Mesenchymal stem cell (in vitro differentiated cells and primary cell): ENCODE measurements at regions not wholly inside any gene's neighbourhood (a gene's known extent, or its start where the extent isn't known, plus 50 kb on each side); places are given as distances from the start of the nearest gene placed in this dataset.
A peak's percentile ranks its signal among the peaks of the same experiment; 100 is the strongest.

ENCODE experiments used
- DNase-seq: peaks from one replicate; pipeline ENCODE4 v3.0.0-alpha.2; 2013
- H2AFZ ChIP-seq: one replicate; pipeline ENCODE4 v1.6.1; 2013; ENCODE audit warnings: low read depth, mild to moderate bottlenecking, control low read depth, inconsistent platforms, low read length, moderate library complexity
- H2AK5ac ChIP-seq: 2 replicates; pipeline ENCODE4 v1.6.1; 2013; ENCODE audit warnings: low read length, moderate library complexity, mild to moderate bottlenecking, inconsistent platforms; ENCODE audit not compliant: severe bottlenecking
- H2BK120ac ChIP-seq: one replicate; pipeline ENCODE4 v1.6.1; 2013; ENCODE audit warnings: low read depth, mild to moderate bottlenecking, inconsistent platforms, low read length, moderate library complexity
- H2BK12ac ChIP-seq, 2 experiments: one replicate each; pipeline ENCODE4 v1.6.1; 2013; ENCODE audit warnings: inconsistent platforms in 2 of 2, low read length in 2 of 2, mild to moderate bottlenecking in 2 of 2, moderate library complexity in 2 of 2, control low read depth in 1 of 2
- H2BK15ac ChIP-seq: one replicate; pipeline ENCODE4 v1.6.1; 2013; ENCODE audit warnings: mild to moderate bottlenecking, low read depth, inconsistent platforms; ENCODE audit not compliant: poor library complexity, severe bottlenecking
- H2BK5ac ChIP-seq: 2 replicates; pipeline ENCODE4 v1.6.1; 2013; ENCODE audit warnings: low read depth, mild to moderate bottlenecking, low read length, control low read depth, inconsistent platforms; ENCODE audit not compliant: poor library complexity, severe bottlenecking
- H3K14ac ChIP-seq, 2 experiments: one replicate each; pipeline ENCODE4 v1.6.1; 2013; ENCODE audit warnings: inconsistent platforms in 2 of 2, low read length in 2 of 2, control low read depth in 1 of 2, mild to moderate bottlenecking in 1 of 2, moderate library complexity in 1 of 2
- H3K18ac ChIP-seq, 2 experiments: one replicate each; pipeline ENCODE4 v1.6.1; 2013; ENCODE audit warnings: inconsistent platforms in 2 of 2, low read length in 2 of 2, control low read depth in 1 of 2, low read depth in 1 of 2, mild to moderate bottlenecking in 1 of 2
- H3K23ac ChIP-seq, 2 experiments: one replicate each; pipeline ENCODE4 v1.6.1; 2013; ENCODE audit warnings: inconsistent platforms in 2 of 2, low read length in 2 of 2, mild to moderate bottlenecking in 2 of 2, moderate library complexity in 2 of 2, control low read depth in 1 of 2
- H3K27ac ChIP-seq: 2 replicates; pipeline ENCODE4 v1.5.1; 2013; ENCODE audit warnings: mild to moderate bottlenecking, moderate library complexity, low read length, control low read depth, inconsistent platforms; ENCODE audit not compliant: poor library complexity, severe bottlenecking
- H3K27me3 ChIP-seq, 2 experiments: 2 replicates each; pipeline versions ENCODE4 v1.6.1 to v1.7.0; 2013; ENCODE audit warnings: low read length in 2 of 2, mild to moderate bottlenecking in 2 of 2, moderate library complexity in 2 of 2, control low read depth in 1 of 2, inconsistent platforms in 1 of 2; ENCODE audit not compliant: control insufficient read depth in 1 of 2, insufficient read depth in 1 of 2
- H3K36me3 ChIP-seq, 2 experiments: 2 replicates each; pipeline versions ENCODE4 v1.6.1 to v1.7.0; 2013; ENCODE audit warnings: low read length in 2 of 2, control low read depth in 1 of 2, inconsistent platforms in 1 of 2, low read depth in 1 of 2, mild to moderate bottlenecking in 1 of 2; ENCODE audit not compliant: insufficient read depth in 2 of 2, control insufficient read depth in 1 of 2
- H3K4ac ChIP-seq, 2 experiments: one replicate each; pipeline ENCODE4 v1.6.1; 2013; ENCODE audit warnings: inconsistent platforms in 2 of 2, low read length in 2 of 2, mild to moderate bottlenecking in 2 of 2, moderate library complexity in 2 of 2, control low read depth in 1 of 2, low read depth in 1 of 2
- H3K4me1 ChIP-seq: 2 replicates; pipeline ENCODE4 v1.6.1; 2013; ENCODE audit warnings: low read depth, low read length, control low read depth; ENCODE audit not compliant: control insufficient read depth, insufficient read depth
- H3K4me2 ChIP-seq: 2 replicates; pipeline ENCODE4 v1.6.1; 2013; ENCODE audit warnings: low read length, mild to moderate bottlenecking, inconsistent platforms; ENCODE audit not compliant: poor library complexity, severe bottlenecking
- H3K4me3 ChIP-seq, 2 experiments: 2 replicates each; pipeline versions ENCODE4 v1.5.1 to v1.7.0; 2013; ENCODE audit warnings: low read length in 2 of 2, mild to moderate bottlenecking in 2 of 2, control low read depth in 1 of 2, low read depth in 1 of 2; ENCODE audit not compliant: insufficient read depth in 1 of 2
- H3K79me1 ChIP-seq: replicated peaks from 2 replicates; pipeline ENCODE4 v1.6.1; 2013; ENCODE audit warnings: mild to moderate bottlenecking, control low read depth, low read length, inconsistent platforms; ENCODE audit not compliant: poor library complexity, severe bottlenecking
- H3K9ac ChIP-seq: 2 replicates; pipeline ENCODE4 v1.7.0; 2013; ENCODE audit warnings: mild to moderate bottlenecking, low read length, moderate library complexity
- H3K9me3 ChIP-seq: 2 replicates; pipeline ENCODE4 v1.7.0; 2013; ENCODE audit warnings: mild to moderate bottlenecking, low read length; ENCODE audit not compliant: control insufficient read depth
- H4K8ac ChIP-seq: one replicate; pipeline ENCODE4 v1.6.1; 2013; ENCODE audit warnings: inconsistent platforms, mild to moderate bottlenecking, low read length, moderate library complexity
- H4K91ac ChIP-seq: one replicate; pipeline ENCODE4 v1.6.1; 2013; ENCODE audit warnings: mild to moderate bottlenecking, low read length, inconsistent platforms
- WGBS: methylation state at CpG from one replicate; pipeline ENCODE4 v1.1.7; 2013; ENCODE audit warnings: mixed read lengths; 5-methylcytosine and 5-hydroxymethylcytosine counted together

DNA sequence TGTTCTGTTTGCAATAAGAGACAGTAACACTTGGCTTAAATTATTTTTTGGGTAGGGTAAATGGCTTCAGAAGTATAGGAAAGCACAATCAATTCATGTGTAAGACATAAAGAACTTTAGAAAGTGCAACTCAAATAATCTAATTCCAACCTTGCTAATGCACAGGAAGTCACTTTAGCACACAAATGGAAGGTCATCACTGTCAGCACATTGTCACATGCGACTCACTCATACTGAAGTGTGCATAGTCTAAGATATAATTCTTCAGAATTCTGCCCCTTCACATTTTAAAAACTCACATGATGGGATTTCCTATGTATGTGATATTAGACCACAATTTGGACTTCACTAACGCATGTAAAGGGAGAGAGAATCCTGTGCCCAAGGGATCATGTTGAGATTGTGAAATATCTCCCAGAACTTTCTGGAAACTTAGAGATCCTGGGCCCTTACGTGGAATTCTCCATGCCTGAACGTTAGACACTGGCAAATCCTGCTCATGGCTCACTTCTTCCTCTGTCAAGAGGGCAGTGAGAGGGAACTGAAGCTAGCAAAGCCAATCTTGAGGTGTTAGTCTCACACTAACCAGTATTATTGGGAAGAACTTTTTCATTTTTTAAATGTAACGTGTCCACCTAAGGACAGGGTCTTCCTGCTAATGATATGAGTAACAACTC lies 403.2 kb upstream of the PTGER4 start:
- Histone ChIP-seq H3K4me2 (no peak overlapping the region), H3K4ac (no peak overlapping the region), H3K4me1 (no peaks in the 10 kb centered on the region), H2BK5ac (no peak overlapping the region), H2BK15ac (no peak overlapping the region), H2BK120ac (no peak overlapping the region), H2AFZ (no peak overlapping the region), H2BK12ac (no peak overlapping the region), H3K9me3 (no peaks in the 10 kb centered on the region), H2AK5ac (no peak overlapping the region), H3K14ac (no peak overlapping the region), H3K27ac (no peak overlapping the region), H3K9ac (no peak overlapping the region), H3K23ac (no peak overlapping the region), H3K79me1 (no peaks in the 10 kb centered on the region), H4K8ac (no peak overlapping the region), H3K36me3 (no peaks in the 10 kb centered on the region), H3K18ac (no peak overlapping the region), H3K4me3 (no peak overlapping the region), H4K91ac (no peak overlapping the region), H3K27me3 (no peaks in the 10 kb centered on the region)
- 92% methylated on average over 5 of the region's 5 CpGs for WGBS
- DNase-seq, result no peak

DNA sequence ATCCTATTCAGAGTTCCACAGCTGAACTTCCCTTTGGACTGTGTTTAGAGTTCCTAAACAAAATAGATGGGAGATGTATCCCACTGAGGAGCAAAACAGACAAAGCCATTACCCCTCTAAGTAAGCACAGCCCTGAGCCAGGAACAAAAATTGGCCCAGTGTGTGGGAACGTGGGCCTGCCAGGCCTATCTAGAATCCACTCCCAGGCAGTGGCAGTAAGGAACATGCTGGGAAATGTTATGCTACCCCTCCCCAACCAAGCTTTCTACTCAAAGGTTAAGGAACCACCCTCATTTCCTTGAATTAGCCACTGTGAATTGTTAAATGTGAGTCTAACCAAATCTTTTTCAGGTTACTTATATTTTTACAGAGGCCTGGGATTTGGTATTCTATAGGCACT lies 405.1 kb upstream of the PTGER4 start:
- H3K23ac ChIP-seq, result no peak overlapping the region
- WGBS, result 58% methylated on average over 1 of the region's 1 CpG
- no peak for DNase-seq
- H3K27ac ChIP-seq, result no peak overlapping the region
- H3K27me3 ChIP-seq, result no peaks in the 10 kb centered on the region
- no peak overlapping the region for H3K14ac ChIP-seq
- no peak overlapping the region for H3K18ac ChIP-seq
- H2BK5ac ChIP-seq, result no peak overlapping the region
- no peak overlapping the region for H2BK12ac ChIP-seq
- H2BK120ac ChIP-seq, result no peak overlapping the region
- H3K4ac ChIP-seq, result no peak overlapping the region
- H4K8ac ChIP-seq, result peak overlapping the region; percentile 79
- no peak overlapping the region for H2AK5ac ChIP-seq
- H3K4me3 ChIP-seq, result no peak overlapping the region
- H3K79me1 ChIP-seq, result no peaks in the 10 kb centered on the region
- no peak overlapping the region for H3K9ac ChIP-seq
- no peak overlapping the region for H2BK15ac ChIP-seq
- no peak overlapping the region for H4K91ac ChIP-seq
- H3K9me3 ChIP-seq, result no peaks in the 10 kb centered on the region
- no peaks in the 10 kb centered on the region for H3K36me3 ChIP-seq
- no peak overlapping the region for H2AFZ ChIP-seq
- no peaks in the 10 kb centered on the region for H3K4me1 ChIP-seq
- H3K4me2 ChIP-seq, result no peak overlapping the region

DNA sequence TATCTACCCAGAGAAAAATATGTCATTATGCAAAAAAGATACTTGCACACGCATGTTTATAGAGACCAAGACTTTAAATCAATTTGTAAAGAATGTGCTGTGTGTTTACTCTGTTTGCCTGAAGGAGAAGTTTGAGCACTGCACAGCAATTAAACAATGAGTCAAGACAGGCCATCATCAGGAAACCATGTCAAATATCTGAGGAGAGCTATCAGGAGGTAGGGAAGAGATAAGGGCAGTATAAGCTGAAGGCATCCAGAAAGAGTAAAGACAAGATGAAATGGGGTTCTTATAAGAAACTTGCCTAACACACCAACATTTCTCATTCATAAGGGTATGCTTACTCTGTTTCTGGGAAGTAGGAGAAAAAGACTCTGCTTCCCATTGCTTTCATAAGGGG lies 405.8 kb upstream of the PTGER4 start:
- H2BK120ac ChIP-seq, result no peak overlapping the region
- H3K23ac ChIP-seq, result no peak overlapping the region
- H3K4me2 ChIP-seq, result no peak overlapping the region
- H4K91ac ChIP-seq, result no peak overlapping the region
- H3K4me3 ChIP-seq, result no peak overlapping the region
- no peaks in the 10 kb centered on the region for H3K4me1 ChIP-seq
- WGBS, result 44% methylated on average over 1 of the region's 1 CpG
- no peak overlapping the region for H4K8ac ChIP-seq
- H3K9me3 ChIP-seq, result no peaks in the 10 kb centered on the region
- no peak overlapping the region for H3K18ac ChIP-seq
- no peak overlapping the region for H2BK15ac ChIP-seq
- no peak overlapping the region for H2AFZ ChIP-seq
- no peak overlapping the region for H2BK12ac ChIP-seq
- no peaks in the 10 kb centered on the region for H3K27me3 ChIP-seq
- H3K27ac ChIP-seq, result no peak overlapping the region
- H3K14ac ChIP-seq, result no peak overlapping the region
- no peaks in the 10 kb centered on the region for H3K79me1 ChIP-seq
- DNase-seq, result no peak
- H3K9ac ChIP-seq, result no peak overlapping the region
- no peak overlapping the region for H2BK5ac ChIP-seq
- no peaks in the 10 kb centered on the region for H3K36me3 ChIP-seq
- no peak overlapping the region for H2AK5ac ChIP-seq
- H3K4ac ChIP-seq, result no peak overlapping the region

DNA sequence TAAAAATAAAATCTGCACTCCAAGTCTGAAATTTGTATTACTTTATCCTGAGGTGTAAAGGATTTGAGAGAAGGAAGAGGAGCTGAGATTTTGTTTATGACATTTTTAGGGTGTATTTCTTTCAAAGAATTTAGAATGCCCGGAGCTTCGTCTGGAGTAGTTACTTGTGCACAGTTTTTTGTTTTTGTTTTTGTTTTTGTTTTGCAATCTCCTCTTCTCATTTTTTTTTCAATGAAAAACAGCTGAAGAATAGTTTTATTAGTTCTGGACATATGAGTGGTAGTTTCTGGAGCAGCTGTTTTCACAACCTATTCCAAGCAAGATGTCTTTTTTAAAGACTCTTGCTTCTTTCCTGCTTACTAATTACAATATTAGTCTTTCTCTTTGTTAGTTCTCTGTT lies 408.2 kb upstream of the PTGER4 start:
- Histone ChIP-seq H3K4me2 (no peak overlapping the region), H3K4me3 (no peak overlapping the region)

More for the DNA sequence above, 408.2 kb upstream of the PTGER4 start:
- Histone ChIP-seq H3K9ac (no peak overlapping the region), H3K27ac (no peak overlapping the region), H3K4ac (no peak overlapping the region), H4K8ac (no peak overlapping the region), H4K91ac (no peak overlapping the region), H2AFZ (no peak overlapping the region), H3K9me3 (no peaks in the 10 kb centered on the region), H3K27me3 (no peaks in the 10 kb centered on the region), H2AK5ac (no peak overlapping the region), H2BK5ac (no peak overlapping the region), H2BK12ac (no peak overlapping the region), H3K36me3 (no peaks in the 10 kb centered on the region), H3K14ac (no peak overlapping the region), H3K23ac (no peak overlapping the region), H2BK120ac (no peak overlapping the region), H3K4me1 (no peaks in the 10 kb centered on the region), H3K79me1 (no peaks in the 10 kb centered on the region), H3K18ac (no peak overlapping the region), H2BK15ac (no peak overlapping the region)
- 100% methylated on average over 2 of the region's 2 CpGs for WGBS
- DNase-seq, result no peak
